ENCODE measurements at regions not wholly inside any gene's neighbourhood (a gene's known extent, or its start where the extent isn't known, plus 50 kb on each side); places are given as distances from the start of the nearest gene placed in this dataset.

DNA sequence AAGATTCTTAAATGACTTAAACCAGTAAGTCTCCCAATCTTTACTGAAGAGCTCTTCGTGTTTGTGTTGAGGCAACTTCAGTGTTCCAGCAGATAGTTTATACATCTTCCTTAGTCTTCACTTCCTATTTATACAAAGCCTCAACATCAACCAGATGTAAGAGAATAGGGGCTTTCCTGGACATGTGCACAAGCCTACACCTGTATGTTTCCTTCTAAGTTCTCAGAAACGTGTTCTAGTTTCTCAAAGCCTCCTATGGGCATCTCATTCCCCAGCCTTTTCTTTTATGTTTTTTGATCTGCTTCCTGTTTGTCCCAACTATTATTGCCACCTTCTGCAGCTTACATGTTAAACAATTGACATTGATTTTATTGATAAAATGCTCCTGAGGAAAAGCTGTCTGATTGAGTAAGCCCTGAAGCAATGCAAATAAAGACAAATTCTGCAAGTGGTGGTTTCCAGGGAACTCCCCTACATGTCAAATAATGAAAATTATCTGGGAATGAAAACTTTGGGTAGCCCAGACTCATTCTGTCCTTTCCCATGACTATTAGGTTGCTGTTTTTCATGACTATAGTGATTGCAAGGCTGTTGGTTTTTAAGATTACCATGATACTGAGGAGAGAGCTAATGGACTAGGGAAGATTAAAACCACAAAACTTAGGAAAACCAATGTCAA lies 663.3 kb upstream of the ACVR2A start:
- Histone ChIP-seq H2BK5ac (ENCODE audit: insufficient read length, low read length) (no peak overlapping the region), H3K4ac (ENCODE audit: low read depth, low read length) (no peak overlapping the region), H3K27ac (ENCODE audit: insufficient read length, low read depth, low read length) (no peak overlapping the region), H3K79me1 (ENCODE audit: insufficient read depth, low read depth, low read length, poor library complexity, severe bottlenecking) (no peaks in the 10 kb centered on the region), H3K4me2 (ENCODE audit: insufficient read depth, insufficient read length, low read length) (no peak overlapping the region), H3K9ac (ENCODE audit: extremely low read depth, insufficient read length, low read length) (no peak overlapping the region), H4K5ac (ENCODE audit: insufficient read length, low read depth, low read length) (no peak overlapping the region), H4K8ac (replicated peaks; ENCODE audit: insufficient read length, low read depth, low read length) (no peak overlapping the region), H3K9me3 (ENCODE audit: control insufficient read depth, low read depth, low read length) (no peaks in the 10 kb centered on the region), H2BK120ac (ENCODE audit: low read depth, low read length, poor library complexity, severe bottlenecking) (no peak overlapping the region), H4K91ac (ENCODE audit: insufficient read length, low read depth, low read length) (no peak overlapping the region), H3K4me1 (ENCODE audit: insufficient read depth, low read length) (no peaks in the 10 kb centered on the region; the same call in 1 of the 2 replicates), H3K79me2 (ENCODE audit: insufficient read depth, low read length) (no peaks in the 10 kb centered on the region), H2BK15ac (ENCODE audit: low read depth, low read length) (no peak overlapping the region), H3K14ac (ENCODE audit: insufficient read depth, low read length) (no peak overlapping the region), H3K56ac (ENCODE audit: insufficient read length, low read depth, low read length) (no peak overlapping the region), H2AK5ac (ENCODE audit: insufficient read length, low read length) (no peak overlapping the region), H3K23me2 (ENCODE audit: insufficient read length, low read depth, low read length, poor library complexity, severe bottlenecking) (no peaks in the 10 kb centered on the region), H2BK12ac (ENCODE audit: insufficient read length, low read depth, low read length) (no peak overlapping the region), H3K23ac (ENCODE audit: insufficient read length, low read depth, low read length) (no peak overlapping the region), H3K27me3 (ENCODE audit: insufficient read depth, low read length) (no peaks in the 10 kb centered on the region), H3T11ph (ENCODE audit: low read length) (no peak overlapping the region), H3K18ac (ENCODE audit: insufficient read length, low read depth, low read length) (no peak overlapping the region), H2AFZ (ENCODE audit: low read length) (no peak overlapping the region), H2BK20ac (ENCODE audit: low read depth, low read length, poor library complexity, severe bottlenecking) (no peak overlapping the region), H4K20me1 (ENCODE audit: control insufficient read depth, insufficient read depth, insufficient read length) (no peaks in the 10 kb centered on the region)
- WGBS (ENCODE audit: extremely low coverage, insufficient read length, low lambda C conversion rate), result no CpG with 5 or more reads among the region's 2 CpGs
- no peak overlapping the region for H3K4me3 Mint-ChIP-seq
- peaks cover 11 to 22% of the 10 kb centered on the region in 2 experiments for H3K9me3 Mint-ChIP-seq
- no peak for TF ChIP-seq CTCF (conservative IDR thresholded peaks at IDR 0.05)
- H3K36me3 Mint-ChIP-seq (ENCODE audit: insufficient read depth in 1 of 3, low read depth in 3 of 3), result peaks cover 2 to 34% (median 8%) of the 10 kb centered on the region in 3 experiments; a peak in 6 of 7 replicates
- no peaks in the 10 kb centered on the region for H3K27me3 Mint-ChIP-seq (ENCODE audit: low read depth)
- no peak for DNase-seq
- H3K4me1 Mint-ChIP-seq, result peaks cover 11 to 20% of the 10 kb centered on the region in 2 experiments
- H3K27ac Mint-ChIP-seq, result no peak overlapping the region
